A549 (cell line): ENCODE measurements at regions not wholly inside any gene's neighbourhood (a gene's known extent, or its start where the extent isn't known, plus 50 kb on each side); places are given as distances from the start of the nearest gene placed in this dataset.

Experiments used
- ATAC-seq, 2 experiments: fragments of 200-7000 bp in 1 of 2; fragments of >200 bp in 1 of 2; cut with Nextera tagmentation in 1 of 2; cut with Tn5 transposase in 1 of 2; 3 replicates each; pipeline versions ENCODE4 v1.8.0 to v1.9.1; 2018 to 2020; ENCODE audit warnings: mild to moderate bottlenecking in 1 of 2, moderate library complexity in 1 of 2
- CTCF ChIA-PET: fragments of 300-600 bp; sonication (Branson Sonifier 250); formaldehyde crosslinking; extraction: SDS; loops from one replicate; lab custom pipeline; 2021; ENCODE audit warnings: antibody characterized with exemption, inconsistent platforms; lab: Yijun Ruan, JAX
- POLR2A ChIA-PET: fragments of 350-600 bp; formaldehyde crosslinking; extraction: SDS; loops from one replicate; lab custom pipeline; 2021; ENCODE audit warnings: antibody characterized with exemption, inconsistent platforms; lab: Yijun Ruan, JAX
- DNase-seq, 2 experiments: peaks; one replicate each; pipeline versions ENCODE4 v3.0.0 to v3.0.0-alpha.2; 2011 to 2016; ENCODE audit warnings: low read depth in 1 of 2, low spot score in 1 of 2
- FAIRE-seq: peaks from 2 replicates; lab custom pipeline; 2011; peaks lifted over from hg19 to GRCh38; lab: Jason Lieb, UNC
- H3K27ac ChIP-seq, 2 experiments: fragments of >200 bp; sonication (Bioruptor Twin); formaldehyde crosslinking; 3 replicates each; pipeline ENCODE4 v1.5.1; 2016 to 2017
- H3K4me1 ChIP-seq: fragments of >200 bp; sonication (Bioruptor Twin); formaldehyde crosslinking; 3 replicates; pipeline ENCODE4 v1.6.1; 2016
- H3K4me2 ChIP-seq: fragments of >200 bp; sonication (Bioruptor Twin); formaldehyde crosslinking; 3 replicates; pipeline ENCODE4 v1.6.1; 2016
- H3K4me3 ChIP-seq: fragments of >200 bp; sonication (Bioruptor Twin); formaldehyde crosslinking; 3 replicates; pipeline ENCODE4 v1.5.1; 2016
- H3K9me3 ChIP-seq: fragments of >200 bp; sonication (Bioruptor Twin); formaldehyde crosslinking; 3 replicates; pipeline ENCODE4 v1.6.1; 2016
- CBX2 ChIP-seq: fragments of 200-600 bp; sonication (generic); IDR thresholded peaks from 2 replicates; pipeline ENCODE4 v1.6.1; 2016; ENCODE audit warnings: low read depth, mild to moderate bottlenecking, borderline replicate concordance
- CBX8 ChIP-seq: fragments of 200-600 bp; sonication (generic); IDR thresholded peaks from 2 replicates; pipeline ENCODE4 v1.6.1; 2016
- CEBPB ChIP-seq, 2 experiments: fragments of >200 bp in 1 of 2; sonication (Bioruptor Twin) in 1 of 2; formaldehyde crosslinking in 1 of 2; IDR thresholded peaks; 2 replicates each; pipeline ENCODE4 v1.6.1; 2012 to 2016
- CHD2 ChIP-seq: fragments of 150-350 bp; IDR thresholded peaks from 2 replicates; pipeline ENCODE4 v1.6.1; 2014; ENCODE audit warnings: low read length; ENCODE audit not compliant: partially characterized antibody
- CHD4 ChIP-seq: fragments of 200-600 bp; sonication (generic); IDR thresholded peaks from 2 replicates; pipeline ENCODE4 v1.6.1; 2016; ENCODE audit warnings: antibody characterized with exemption, mild to moderate bottlenecking, borderline replicate concordance
- CTCF ChIP-seq: fragments of >200 bp; sonication (Bioruptor Twin); formaldehyde crosslinking; IDR thresholded peaks from 3 replicates; pipeline ENCODE4 v1.5.1; 2016
- EHMT2 ChIP-seq: fragments of 200-600 bp; sonication (generic); IDR thresholded peaks from 2 replicates; pipeline ENCODE4 v1.6.1; 2016; ENCODE audit warnings: antibody characterized with exemption, low read depth, mild to moderate bottlenecking, moderate library complexity
- ESRRA ChIP-seq: fragments of 150-350 bp; IDR thresholded peaks from 2 replicates; pipeline ENCODE4 v1.6.1; 2014; ENCODE audit warnings: mild to moderate bottlenecking, low read length, borderline replicate concordance
- FOSB ChIP-seq: fragments of 250-450 bp; sonication (Bioruptor Pico); IDR thresholded peaks from 2 replicates; pipeline ENCODE4 v1.5.0; 2020; ENCODE audit warnings: mild to moderate bottlenecking, moderate library complexity
- FOSL2 ChIP-seq, 2 experiments: fragments of 450-650 bp in 1 of 2; fragments of >200 bp in 1 of 2; sonication (Bioruptor Twin) in 1 of 2; formaldehyde crosslinking; IDR thresholded peaks; 2 replicates each; pipeline versions ENCODE4 v1.5.0 to v1.6.1; 2016 to 2020; ENCODE audit warnings: mild to moderate bottlenecking in 1 of 2, moderate library complexity in 1 of 2
- HEYL ChIP-seq: fragments of 250-450 bp; sonication (Bioruptor Pico); IDR thresholded peaks from 2 replicates; pipeline ENCODE4 v1.8.0; 2021; ENCODE audit warnings: mild to moderate bottlenecking, moderate library complexity
- JUNB ChIP-seq: fragments of >200 bp; sonication (Bioruptor Twin); formaldehyde crosslinking; IDR thresholded peaks from 2 replicates; pipeline ENCODE4 v1.6.1; 2016
- KDM1A ChIP-seq: fragments of 200-600 bp; sonication (generic); IDR thresholded peaks from 2 replicates; pipeline ENCODE4 v1.6.1; 2016; ENCODE audit warnings: low read depth, mild to moderate bottlenecking
- MAZ ChIP-seq: fragments of 150-350 bp; IDR thresholded peaks from 2 replicates; pipeline ENCODE4 v1.6.1; 2014; ENCODE audit warnings: antibody characterized with exemption, low read depth, low read length, borderline replicate concordance
- NR3C1 ChIP-seq: fragments of >200 bp; sonication (Bioruptor Twin); formaldehyde crosslinking; IDR thresholded peaks from 3 replicates; pipeline ENCODE4 v1.6.1; 2017
- POLR2AphosphoS2 ChIP-seq: conservative IDR thresholded peaks from 2 replicates; pipeline ENCODE4 v1.6.1; 2012; ENCODE audit warnings: low read length, improper control_type of control experiment, inconsistent platforms
- RCOR1 ChIP-seq: fragments of 150-350 bp; IDR thresholded peaks from 2 replicates; pipeline ENCODE4 v1.6.1; 2014; ENCODE audit warnings: antibody characterized with exemption, low read length, low read depth
- RNF2 ChIP-seq: fragments of 200-600 bp; sonication (generic); IDR thresholded peaks from 2 replicates; pipeline ENCODE4 v1.6.1; 2016; ENCODE audit warnings: low read depth, mild to moderate bottlenecking, antibody characterized with exemption, moderate library complexity, borderline replicate concordance
- SREBF2 ChIP-seq: fragments of 450-650 bp; IDR thresholded peaks from 2 replicates; pipeline ENCODE4 v1.6.1; 2014; ENCODE audit warnings: mild to moderate bottlenecking, moderate library complexity
- TP53 ChIP-seq: fragments of 250-450 bp; sonication (Bioruptor Pico); IDR thresholded peaks from 2 replicates; pipeline ENCODE4 v1.5.0; 2021; ENCODE audit warnings: mild to moderate bottlenecking, moderate library complexity
- ZC3H11A ChIP-seq: fragments of 450-650 bp; IDR thresholded peaks from 2 replicates; pipeline ENCODE4 v1.6.1; 2014; ENCODE audit warnings: antibody characterized with exemption, mild to moderate bottlenecking
- ZNF302 ChIP-seq: fragments of 250-450 bp; sonication (Bioruptor Pico); IDR thresholded peaks from 2 replicates; pipeline ENCODE4 v1.9.0; 2021; ENCODE audit warnings: inconsistent platforms, mild to moderate bottlenecking, moderate library complexity
- ZSCAN20 ChIP-seq: fragments of 250-450 bp; sonication (Bioruptor Pico); IDR thresholded peaks from 2 replicates; pipeline ENCODE4 v1.8.0; 2022; ENCODE audit warnings: mild to moderate bottlenecking, moderate library complexity
- WGBS: methylation state at CpG from one replicate; pipeline ENCODE4 v1.1.6; 2017; ENCODE audit errors: missing lambda C conversion rate; 5-methylcytosine and 5-hydroxymethylcytosine counted together
- TF ChIP-seq, protein P1 (sequence below): IDR thresholded peaks from 2 replicates; pipeline ENCODE4 v1.6.1; 2012; ENCODE audit warnings: low read depth, borderline replicate concordance

DNA sequence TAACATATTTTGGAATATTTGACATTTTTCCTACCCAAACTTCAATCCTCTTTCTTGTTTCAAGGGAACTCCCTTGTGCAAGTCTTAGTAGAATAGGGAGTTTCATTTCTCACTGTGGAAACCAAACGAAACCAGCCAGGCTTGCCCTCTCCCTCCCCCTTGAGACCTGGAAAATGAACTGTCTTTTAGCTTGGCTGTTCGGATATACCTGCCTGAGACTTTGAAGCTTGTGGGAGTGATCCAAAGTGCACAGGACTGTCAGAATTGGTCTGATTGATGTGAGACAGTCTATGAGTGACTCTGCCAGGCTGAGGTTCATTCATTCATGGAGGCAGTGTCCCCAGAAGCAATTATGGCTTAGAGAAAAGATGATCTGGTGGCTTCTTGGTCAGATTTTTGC lies 388.1 kb downstream of the EPM2A start:
- TF ChIP-seq MAZ: no peak
- no peak for TF ChIP-seq CBX8
- ChIA-PET CTCF (interaction anchor here (1.4 kb wide), 1 partner anchor 10 kb away, joined by 3 read pairs; no protein-coding TSS in a partner anchor), POLR2A (no interaction called here)
- DNase-seq (no peak), ATAC-seq (no peak), FAIRE-seq (no peak)
- Histone ChIP-seq H3K27ac (no peak overlapping the region), H3K4me3 (no peak overlapping the region), H3K9me3 (no peaks in the 10 kb centered on the region), H3K4me2 (no peak overlapping the region), H3K4me1 (no peaks in the 10 kb centered on the region)
- 23% methylated on average over 2 of the region's 2 CpGs for WGBS

DNA sequence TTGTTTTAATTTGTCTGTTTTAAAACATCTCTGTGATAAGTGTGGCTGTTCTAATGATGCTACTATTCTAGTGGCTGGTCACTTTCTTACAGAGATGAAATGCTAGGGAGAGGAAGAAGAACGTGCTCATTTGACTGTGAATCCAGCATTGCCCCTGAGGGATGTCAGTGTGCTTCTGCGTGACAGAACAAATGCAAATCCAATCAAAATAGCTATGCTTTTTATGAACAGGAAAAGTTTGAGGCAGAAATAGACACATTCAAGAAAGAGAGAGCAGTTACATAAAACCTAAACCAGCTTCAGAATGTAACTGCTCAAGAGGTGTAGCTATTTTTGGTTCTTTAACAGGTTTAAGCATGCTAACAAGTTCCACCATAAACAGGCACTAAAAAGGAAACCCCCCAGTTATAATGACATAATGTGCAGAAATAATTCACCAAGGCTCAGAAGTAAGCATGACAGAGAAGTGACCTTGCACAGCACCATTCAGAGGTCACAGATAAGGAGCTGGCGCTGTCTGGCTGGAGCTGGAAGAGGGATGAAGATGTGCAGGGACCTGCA lies 385.3 kb downstream of the EPM2A start:
- POLR2A ChIA-PET: no interaction called here
- no peak overlapping the region for H3K4me3 ChIP-seq
- no peaks in the 10 kb centered on the region for H3K4me1 ChIP-seq
- ATAC-seq: no peak
- H3K27ac ChIP-seq: no peak overlapping the region
- no peak overlapping the region for H3K4me2 ChIP-seq
- TF ChIP-seq CHD2 (no peak), CBX8 (no peak), ZC3H11A (no peak), KDM1A (no peak), ZNF302 (no peak), CBX2 (no peak)
- TF ChIP-seq, all 56 proteins: peak for 0
- DNase-seq (no peak), FAIRE-seq (no peak)
- H3K9me3 ChIP-seq: no peaks in the 10 kb centered on the region
- WGBS: 27% methylated on average over 3 of the region's 3 CpGs
- CTCF ChIA-PET: interaction anchor here (0.8 kb wide), 1 partner anchor 22 kb away, joined by 3 read pairs; no protein-coding TSS in a partner anchor

DNA sequence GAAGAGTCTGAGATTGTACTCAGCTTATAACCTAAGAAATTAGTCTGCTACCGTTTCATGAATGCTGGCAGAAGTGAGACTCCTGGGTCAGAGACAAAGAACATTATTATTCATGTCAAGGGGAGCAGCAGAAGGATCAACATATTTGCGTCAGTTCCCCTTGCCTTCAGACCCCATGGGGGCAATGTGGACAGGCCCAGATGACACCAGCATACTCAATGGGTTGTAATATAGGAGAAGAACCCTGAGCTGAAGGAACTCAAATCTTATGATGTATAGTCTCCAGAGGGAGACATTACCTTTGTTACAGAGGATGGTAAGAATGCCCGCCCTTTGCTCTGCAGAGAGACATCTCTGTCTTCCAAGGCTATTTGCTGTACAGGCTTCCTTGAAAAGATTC lies 384.4 kb downstream of the EPM2A start:
- CTCF ChIA-PET: interaction anchor here (0.8 kb wide), 1 partner anchor 21 kb away, joined by 3 read pairs; no protein-coding TSS in a partner anchor
- POLR2A ChIA-PET: no interaction called here
- DNase-seq (no peak), FAIRE-seq (no peak), ATAC-seq (no peak)
- Histone ChIP-seq H3K27ac (no peak overlapping the region), H3K9me3 (no peaks in the 10 kb centered on the region), H3K4me3 (no peak overlapping the region), H3K4me1 (no peaks in the 10 kb centered on the region), H3K4me2 (no peak overlapping the region)
- WGBS: 48% methylated on average over 3 of the region's 3 CpGs
- TF ChIP-seq MAZ: no peak

GRCh38 chr6:145352382-145353080 lies 382.8 kb downstream of the EPM2A start:
- Histone ChIP-seq H3K4me3 (no peak overlapping the region), H3K27ac (no peak overlapping the region), H3K4me1 (no peaks in the 10 kb centered on the region), H3K4me2 (no peak overlapping the region), H3K9me3 (no peaks in the 10 kb centered on the region)
- ChIA-PET CTCF (interaction anchor here (1.0 kb wide), 1 partner anchor 11 kb away, joined by 4 read pairs; no protein-coding TSS in a partner anchor), POLR2A (no interaction called here)
- 68% methylated on average over 9 of the region's 11 CpGs for WGBS
- ATAC-seq: no peak
- no peak for TF ChIP-seq ZSCAN20 (CRISPR knock-in tag)
- TF ChIP-seq SREBF2: no peak
- TF ChIP-seq CHD4: no peak
- TF ChIP-seq TP53: no peak
- TF ChIP-seq HEYL (CRISPR knock-in tag): no peak
- no peak for TF ChIP-seq FOSL2 (IDR thresholded peaks at IDR 0.05)
- TF ChIP-seq FOSL2 (CRISPR knock-in tag; IDR thresholded peaks at IDR 0.05): no peak
- TF ChIP-seq FOSB (CRISPR knock-in tag): no peak
- no peak for TF ChIP-seq NR3C1
- TF ChIP-seq JUNB: no peak
- FAIRE-seq: no peak
- DNase-seq: no peak

GRCh38 chr6:145360865-145361264 lies 374.5 kb downstream of the EPM2A start:
- no peak overlapping the region for H3K4me3 ChIP-seq
- ATAC-seq (no peak; a peak in 1 of 6 replicates), FAIRE-seq (no peak), DNase-seq (peak in 1 of 2 experiments; percentile 2)
- H3K4me1 ChIP-seq: no peaks in the 10 kb centered on the region
- CTCF ChIA-PET: interaction anchor here (0.6 kb wide), 1 partner anchor 31 kb away, joined by 3 read pairs; no protein-coding TSS in a partner anchor
- TF ChIP-seq FOSL2 (IDR thresholded peaks at IDR 0.05) (no peak), FOSL2 (CRISPR knock-in tag; IDR thresholded peaks at IDR 0.05) (no peak), HEYL (CRISPR knock-in tag) (no peak), RNF2 (no peak), CTCF (no peak), EHMT2 (no peak), KDM1A (no peak), POLR2AphosphoS2 (no peak), CEBPB (IDR thresholded peaks at IDR 0.05) (no peak), ESRRA (no peak), RCOR1 (no peak)
- TF ChIP-seq, protein P1, sequence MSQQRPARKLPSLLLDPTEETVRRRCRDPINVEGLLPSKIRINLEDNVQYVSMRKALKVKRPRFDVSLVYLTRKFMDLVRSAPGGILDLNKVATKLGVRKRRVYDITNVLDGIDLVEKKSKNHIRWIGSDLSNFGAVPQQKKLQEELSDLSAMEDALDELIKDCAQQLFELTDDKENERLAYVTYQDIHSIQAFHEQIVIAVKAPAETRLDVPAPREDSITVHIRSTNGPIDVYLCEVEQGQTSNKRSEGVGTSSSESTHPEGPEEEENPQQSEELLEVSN: no peak
- POLR2A ChIA-PET: no interaction called here
- no peak overlapping the region for H3K4me2 ChIP-seq
- H3K27ac ChIP-seq: no peak overlapping the region
- H3K9me3 ChIP-seq: no peaks in the 10 kb centered on the region
- 54% methylated on average over 8 of the region's 8 CpGs for WGBS
